ENCODE measurements at regions not wholly inside any gene's neighbourhood (a gene's known extent, or its start where the extent isn't known, plus 50 kb on each side); places are given as distances from the start of the nearest gene placed in this dataset.

DNA sequence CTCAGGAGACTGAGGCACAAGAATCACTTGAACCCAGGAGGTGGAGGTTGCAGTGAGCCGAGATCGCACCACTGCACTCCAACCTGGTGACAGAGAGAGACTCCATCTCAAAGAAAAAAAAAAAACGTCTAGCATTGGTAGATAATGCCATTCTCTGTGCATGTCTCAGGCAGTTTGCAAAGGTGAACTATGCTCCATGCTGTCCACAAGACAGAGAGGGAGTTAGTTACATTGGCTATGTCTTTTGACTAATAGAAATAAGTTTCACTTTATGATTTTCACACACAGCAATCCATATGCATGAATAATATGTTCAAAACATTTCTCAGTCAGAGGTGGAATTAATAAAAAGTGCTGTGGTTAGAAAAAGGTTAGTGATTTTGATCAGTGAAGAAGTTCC lies 591.4 kb downstream of the ETS1 start:
- TF ChIP-seq, protein P1, sequence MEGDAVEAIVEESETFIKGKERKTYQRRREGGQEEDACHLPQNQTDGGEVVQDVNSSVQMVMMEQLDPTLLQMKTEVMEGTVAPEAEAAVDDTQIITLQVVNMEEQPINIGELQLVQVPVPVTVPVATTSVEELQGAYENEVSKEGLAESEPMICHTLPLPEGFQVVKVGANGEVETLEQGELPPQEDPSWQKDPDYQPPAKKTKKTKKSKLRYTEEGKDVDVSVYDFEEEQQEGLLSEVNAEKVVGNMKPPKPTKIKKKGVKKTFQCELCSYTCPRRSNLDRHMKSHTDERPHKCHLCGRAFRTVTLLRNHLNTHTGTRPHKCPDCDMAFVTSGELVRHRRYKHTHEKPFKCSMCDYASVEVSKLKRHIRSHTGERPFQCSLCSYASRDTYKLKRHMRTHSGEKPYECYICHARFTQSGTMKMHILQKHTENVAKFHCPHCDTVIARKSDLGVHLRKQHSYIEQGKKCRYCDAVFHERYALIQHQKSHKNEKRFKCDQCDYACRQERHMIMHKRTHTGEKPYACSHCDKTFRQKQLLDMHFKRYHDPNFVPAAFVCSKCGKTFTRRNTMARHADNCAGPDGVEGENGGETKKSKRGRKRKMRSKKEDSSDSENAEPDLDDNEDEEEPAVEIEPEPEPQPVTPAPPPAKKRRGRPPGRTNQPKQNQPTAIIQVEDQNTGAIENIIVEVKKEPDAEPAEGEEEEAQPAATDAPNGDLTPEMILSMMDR (IDR thresholded peaks at IDR 0.05), result no peak
- no peak for TF ChIP-seq POLR2A (IDR thresholded peaks at IDR 0.05)

Data from uterus (tissue), 2 donors.